DOHH2 (cell line): ENCODE measurements at regions not wholly inside any gene's neighbourhood (a gene's known extent, or its start where the extent isn't known, plus 50 kb on each side); places are given as distances from the start of the nearest gene placed in this dataset.

ENCODE experiments used
- EZH2phosphoT487 ChIP-seq: fragments of 200-600 bp; sonication (generic); IDR thresholded peaks from 2 replicates; pipeline ENCODE4 v1.6.1; 2017; ENCODE audit warnings: borderline replicate concordance, mild to moderate bottlenecking, antibody characterized with exemption, low read length, moderate library complexity, mixed read lengths
- TF ChIP-seq, protein P1 (sequence below): fragments of 200-600 bp; sonication (generic); IDR thresholded peaks from one replicate; pipeline ENCODE4 v1.5.1; 2014; ENCODE audit warnings: antibody characterized with exemption, mild to moderate bottlenecking, low read depth, low read length; ENCODE audit not compliant: poor library complexity, severe bottlenecking

DNA sequence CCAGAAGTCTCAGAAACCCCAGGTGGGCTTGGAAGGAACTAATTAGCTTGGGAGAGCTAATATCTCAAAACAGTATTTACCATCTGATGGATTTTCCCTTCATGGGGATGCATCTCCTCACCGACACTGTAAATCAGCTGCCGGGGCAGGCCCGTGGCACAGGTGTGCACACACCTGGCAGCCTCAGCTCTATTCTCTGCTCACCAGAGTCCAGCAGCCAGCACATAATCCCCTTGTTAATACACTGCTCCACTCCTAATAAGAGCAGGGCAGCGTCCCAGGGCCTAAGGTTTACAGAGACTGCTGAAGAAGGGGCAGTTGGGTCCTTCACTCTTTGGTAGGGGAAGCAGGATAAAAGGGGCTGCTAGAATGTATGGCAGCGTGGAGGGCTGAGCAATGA is 200.0 kb downstream of the TOMM20 start:
- TF ChIP-seq, protein P1, sequence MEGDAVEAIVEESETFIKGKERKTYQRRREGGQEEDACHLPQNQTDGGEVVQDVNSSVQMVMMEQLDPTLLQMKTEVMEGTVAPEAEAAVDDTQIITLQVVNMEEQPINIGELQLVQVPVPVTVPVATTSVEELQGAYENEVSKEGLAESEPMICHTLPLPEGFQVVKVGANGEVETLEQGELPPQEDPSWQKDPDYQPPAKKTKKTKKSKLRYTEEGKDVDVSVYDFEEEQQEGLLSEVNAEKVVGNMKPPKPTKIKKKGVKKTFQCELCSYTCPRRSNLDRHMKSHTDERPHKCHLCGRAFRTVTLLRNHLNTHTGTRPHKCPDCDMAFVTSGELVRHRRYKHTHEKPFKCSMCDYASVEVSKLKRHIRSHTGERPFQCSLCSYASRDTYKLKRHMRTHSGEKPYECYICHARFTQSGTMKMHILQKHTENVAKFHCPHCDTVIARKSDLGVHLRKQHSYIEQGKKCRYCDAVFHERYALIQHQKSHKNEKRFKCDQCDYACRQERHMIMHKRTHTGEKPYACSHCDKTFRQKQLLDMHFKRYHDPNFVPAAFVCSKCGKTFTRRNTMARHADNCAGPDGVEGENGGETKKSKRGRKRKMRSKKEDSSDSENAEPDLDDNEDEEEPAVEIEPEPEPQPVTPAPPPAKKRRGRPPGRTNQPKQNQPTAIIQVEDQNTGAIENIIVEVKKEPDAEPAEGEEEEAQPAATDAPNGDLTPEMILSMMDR = no peak
- no peak for TF ChIP-seq EZH2phosphoT487
